ENCODE measurements at regions not wholly inside any gene's neighbourhood (a gene's known extent, or its start where the extent isn't known, plus 50 kb on each side); places are given as distances from the start of the nearest gene placed in this dataset.
A peak's percentile ranks its signal among the peaks of the same experiment; 100 is the strongest.

- 79 to 86% methylated on average over 4 of the region's 4 CpGs for WGBS, 2 donors
- H3K9me3 ChIP-seq: no peaks in the 10 kb centered on the region
- no peaks in the 10 kb centered on the region for H3K27me3 ChIP-seq
- no peaks in the 10 kb centered on the region for H3K36me3 ChIP-seq
- no peak overlapping the region for H3K4me3 ChIP-seq
- ATAC-seq (ENCODE audit: low FRiP score in 2 of 2) (no peak), DNase-seq (no peak)
- H3K4me1 ChIP-seq: no peaks in the 10 kb centered on the region
- no peak overlapping the region for H3K27ac ChIP-seq
- no peak for TF ChIP-seq EP300 (IDR thresholded peaks at IDR 0.05)
- no peak for TF ChIP-seq POLR2AphosphoS5 (IDR thresholded peaks at IDR 0.05)
- TF ChIP-seq CTCF (IDR thresholded peaks at IDR 0.05): no peak
- TF ChIP-seq POLR2A (IDR thresholded peaks at IDR 0.05): no peak
Measured at GRCh38 chr16:74031551-74031950, 265.1 kb upstream of the PSMD7 start.

- peak in 1 of 2 donors; percentile 23 for DNase-seq
- H3K4me3 ChIP-seq: no peak overlapping the region
- H3K27ac ChIP-seq: no peak overlapping the region
- no peaks in the 10 kb centered on the region for H3K36me3 ChIP-seq
- no peaks in the 10 kb centered on the region for H3K9me3 ChIP-seq
- TF ChIP-seq EP300 (IDR thresholded peaks at IDR 0.05) (no peak), CTCF (IDR thresholded peaks at IDR 0.05) (no peak), POLR2A (IDR thresholded peaks at IDR 0.05) (no peak), POLR2AphosphoS5 (IDR thresholded peaks at IDR 0.05) (no peak)
- no peaks in the 10 kb centered on the region for H3K4me1 ChIP-seq
- no peak for ATAC-seq (ENCODE audit: low FRiP score in 2 of 2)
- H3K27me3 ChIP-seq: no peaks in the 10 kb centered on the region
- WGBS, 2 donors: 56 to 57% methylated on average over 10 of the region's 10 CpGs
Measured at GRCh38 chr16:74030000-74030706, 266.5 kb upstream of the PSMD7 start.

- no peak overlapping the region for H3K27ac ChIP-seq
- TF ChIP-seq CTCF (IDR thresholded peaks at IDR 0.05) (no peak), POLR2AphosphoS5 (IDR thresholded peaks at IDR 0.05) (no peak), POLR2A (IDR thresholded peaks at IDR 0.05) (no peak), EP300 (IDR thresholded peaks at IDR 0.05) (no peak)
- ATAC-seq (ENCODE audit: low FRiP score in 2 of 2): no peak
Measured at GRCh38 chr16:74029115-74029792, 267.4 kb upstream of the PSMD7 start.

GRCh38 chr16:74026373-74027281, 270.0 kb upstream of the PSMD7 start:
- no peak overlapping the region for H3K4me3 ChIP-seq
- no peaks in the 10 kb centered on the region for H3K4me1 ChIP-seq
- WGBS, 2 donors: 30 to 43% methylated on average over 6 of the region's 6 CpGs
- TF ChIP-seq POLR2AphosphoS5 (IDR thresholded peaks at IDR 0.05): no peak
- no peak for TF ChIP-seq CTCF (IDR thresholded peaks at IDR 0.05)
- no peak for TF ChIP-seq POLR2A (IDR thresholded peaks at IDR 0.05)
- TF ChIP-seq EP300 (IDR thresholded peaks at IDR 0.05): no peak
- H3K9me3 ChIP-seq: no peaks in the 10 kb centered on the region
- ATAC-seq (ENCODE audit: low FRiP score in 2 of 2) (no peak), DNase-seq (no peak)
- no peaks in the 10 kb centered on the region for H3K27me3 ChIP-seq
- H3K36me3 ChIP-seq: no peaks in the 10 kb centered on the region
- no peak overlapping the region for H3K27ac ChIP-seq

More at GRCh38 chr16:74029115-74029792, 267.4 kb upstream of the PSMD7 start:
- no peaks in the 10 kb centered on the region for H3K36me3 ChIP-seq
- no peaks in the 10 kb centered on the region for H3K4me1 ChIP-seq
- no peak for DNase-seq
- 64 to 71% methylated on average over 9 of the region's 9 CpGs for WGBS, 2 donors
- H3K4me3 ChIP-seq: no peak overlapping the region
- H3K9me3 ChIP-seq: no peaks in the 10 kb centered on the region
- no peaks in the 10 kb centered on the region for H3K27me3 ChIP-seq

Measured in upper lobe of left lung (tissue), 6 donors.